ENCODE measurements at regions not wholly inside any gene's neighbourhood (a gene's known extent, or its start where the extent isn't known, plus 50 kb on each side); places are given as distances from the start of the nearest gene placed in this dataset.

- TF ChIP-seq POLR2A (IDR thresholded peaks at IDR 0.05; ENCODE audit: control extremely low read depth in 1 of 2, low read depth in 2 of 2, low read length in 2 of 2): no peak
- TF ChIP-seq CTCF (IDR thresholded peaks at IDR 0.05; ENCODE audit: control extremely low read depth in 1 of 3, insufficient read depth in 1 of 3, low read depth in 1 of 3, low read length in 3 of 3): no peak
- TF ChIP-seq JUND (IDR thresholded peaks at IDR 0.05; ENCODE audit: low read length): no peak
- no peak for TF ChIP-seq TEAD4 (IDR thresholded peaks at IDR 0.05; ENCODE audit: low read depth, low read length)
- no peak for TF ChIP-seq CBX5 (IDR thresholded peaks at IDR 0.05; ENCODE audit: low read depth, low read length)
- TF ChIP-seq TAF1 (IDR thresholded peaks at IDR 0.05; ENCODE audit: low read depth, low read length): no peak
- no peak for TF ChIP-seq POU5F1 (IDR thresholded peaks at IDR 0.05; ENCODE audit: low read depth, low read length)
Observed at GRCh38 chr12:125610292-125610691, 545.1 kb downstream of the AACS start.
